Renal pelvis (tissue), 1 donor: ENCODE measurements at regions not wholly inside any gene's neighbourhood (a gene's known extent, or its start where the extent isn't known, plus 50 kb on each side); places are given as distances from the start of the nearest gene placed in this dataset.
"Not testable (repeated sequence)": the region's sequence is repeated elsewhere in the genome, so short reads cannot be mapped to it uniquely, and the experiment has no call there.

Source experiments
- DNase-seq: peaks from one replicate; pipeline ENCODE4 v3.0.0-alpha.2; 2013

GRCh38 chr1:58934706-58935105 lies 150.9 kb upstream of the JUN start:
- DNase-seq = no peak

- DNase-seq = no peak
Measured at GRCh38 chr1:58936973-58937372, 153.1 kb upstream of the JUN start.

- DNase-seq = no peak
Measured at GRCh38 chr1:58939146-58939545, 155.3 kb upstream of the JUN start.

GRCh38 chr1:58939666-58940370 lies 156.0 kb upstream of the JUN start:
- DNase-seq = no peak

- DNase-seq = no peak
Measured at GRCh38 chr1:58941471-58942289, 157.8 kb upstream of the JUN start.

- DNase-seq = no peak
Measured at GRCh38 chr1:58942759-58943191, 158.9 kb upstream of the JUN start.

GRCh38 chr1:58943776-58944175 lies 159.9 kb upstream of the JUN start:
- DNase-seq = no peak

GRCh38 chr1:58944439-58944838 lies 160.6 kb upstream of the JUN start:
- DNase-seq = no peak

- no peak for DNase-seq
Measured at GRCh38 chr1:58946390-58946789, 162.5 kb upstream of the JUN start.

GRCh38 chr1:58948671-58949070 lies 164.8 kb upstream of the JUN start:
- DNase-seq = no peak

GRCh38 chr1:58949551-58950220 lies 165.8 kb upstream of the JUN start:
- DNase-seq = no peak

GRCh38 chr1:58950897-58951296 lies 167.1 kb upstream of the JUN start:
- DNase-seq = no peak

- not testable (repeated sequence) for DNase-seq
Measured at GRCh38 chr1:58953951-58954350, 170.1 kb upstream of the JUN start.

GRCh38 chr1:58963287-58963686 lies 179.4 kb upstream of the JUN start:
- not testable (repeated sequence) for DNase-seq

- no peak for DNase-seq
Measured at GRCh38 chr1:58964428-58964827, 180.6 kb upstream of the JUN start.

GRCh38 chr1:58964880-58965279 lies 181.0 kb upstream of the JUN start:
- no peak for DNase-seq

- no peak for DNase-seq
Measured at GRCh38 chr1:58966103-58966916, 182.5 kb upstream of the JUN start.

GRCh38 chr1:58966917-58967740 lies 183.3 kb upstream of the JUN start:
- DNase-seq = no peak

GRCh38 chr1:58968360-58968952 lies 184.6 kb upstream of the JUN start:
- peak; percentile 60 for DNase-seq

GRCh38 chr1:58969176-58969575 lies 185.3 kb upstream of the JUN start:
- not testable (repeated sequence) for DNase-seq
